Dermis blood vessel endothelial cell (primary cell): ENCODE measurements at regions not wholly inside any gene's neighbourhood (a gene's known extent, or its start where the extent isn't known, plus 50 kb on each side); places are given as distances from the start of the nearest gene placed in this dataset.
A peak's percentile ranks its signal among the peaks of the same experiment; 100 is the strongest.
"Not testable (repeated sequence)": the region's sequence is repeated elsewhere in the genome, so short reads cannot be mapped to it uniquely, and the experiment has no call there.

Experiments used
- DNase-seq: peaks from one replicate; pipeline ENCODE4 v3.0.0; 2010

- DNase-seq, result no peak
Measured at GRCh38 chr3:153567556-153567955, 405.5 kb downstream of the RAP2B start.

GRCh38 chr3:153570481-153570880, 408.5 kb downstream of the RAP2B start:
- not testable (repeated sequence) for DNase-seq

- no peak for DNase-seq
Measured at GRCh38 chr3:153572165-153572564, 410.1 kb downstream of the RAP2B start.

- no peak for DNase-seq
Measured at GRCh38 chr3:153572654-153573053, 410.6 kb downstream of the RAP2B start.

- no peak for DNase-seq
Measured at GRCh38 chr3:153573481-153573880, 411.5 kb downstream of the RAP2B start.

- no peak for DNase-seq
Measured at GRCh38 chr3:153574445-153574844, 412.4 kb downstream of the RAP2B start.

GRCh38 chr3:153577059-153577736, 415.2 kb downstream of the RAP2B start:
- no peak for DNase-seq

- no peak for DNase-seq
Measured at GRCh38 chr3:153578046-153578445, 416.0 kb downstream of the RAP2B start.

GRCh38 chr3:153590051-153590450, 428.0 kb downstream of the RAP2B start:
- peak; percentile 15 for DNase-seq

GRCh38 chr3:153591561-153592245, 429.7 kb downstream of the RAP2B start:
- no peak for DNase-seq

- DNase-seq, result peak; percentile 66
Measured at GRCh38 chr3:153595186-153595815, 433.3 kb downstream of the RAP2B start.

- DNase-seq, result no peak
Measured at GRCh38 chr3:153596401-153596800, 434.4 kb downstream of the RAP2B start.

- DNase-seq, result peak; percentile 76
Measured at GRCh38 chr3:153599685-153600084, 437.7 kb downstream of the RAP2B start.

- no peak for DNase-seq
Measured at GRCh38 chr3:153600896-153601295, 438.9 kb downstream of the RAP2B start.

- peak; percentile 55 for DNase-seq
Measured at GRCh38 chr3:153601374-153601853, 439.4 kb downstream of the RAP2B start.

- no peak for DNase-seq
Measured at GRCh38 chr3:153602801-153603200, 440.8 kb downstream of the RAP2B start.

- no peak for DNase-seq
Measured at GRCh38 chr3:153614140-153614539, 452.1 kb downstream of the RAP2B start.

GRCh38 chr3:153614563-153614962, 452.5 kb downstream of the RAP2B start:
- peak; percentile 53 for DNase-seq

GRCh38 chr3:153615863-153616262, 453.8 kb downstream of the RAP2B start:
- no peak for DNase-seq

GRCh38 chr3:153617463-153617862, 455.4 kb downstream of the RAP2B start:
- DNase-seq, result no peak

GRCh38 chr3:153618176-153618575, 456.1 kb downstream of the RAP2B start:
- no peak for DNase-seq

GRCh38 chr3:153619268-153619667, 457.2 kb downstream of the RAP2B start:
- DNase-seq, result no peak

- peak; percentile 42 for DNase-seq
Measured at GRCh38 chr3:153621953-153622352, 459.9 kb downstream of the RAP2B start.

- DNase-seq, result no peak
Measured at GRCh38 chr3:153623834-153624233, 461.8 kb downstream of the RAP2B start.
